ENCODE measurements at regions not wholly inside any gene's neighbourhood (a gene's known extent, or its start where the extent isn't known, plus 50 kb on each side); places are given as distances from the start of the nearest gene placed in this dataset.
"Not testable (repeated sequence)": the region's sequence is repeated elsewhere in the genome, so short reads cannot be mapped to it uniquely, and the experiment has no call there.

DNA sequence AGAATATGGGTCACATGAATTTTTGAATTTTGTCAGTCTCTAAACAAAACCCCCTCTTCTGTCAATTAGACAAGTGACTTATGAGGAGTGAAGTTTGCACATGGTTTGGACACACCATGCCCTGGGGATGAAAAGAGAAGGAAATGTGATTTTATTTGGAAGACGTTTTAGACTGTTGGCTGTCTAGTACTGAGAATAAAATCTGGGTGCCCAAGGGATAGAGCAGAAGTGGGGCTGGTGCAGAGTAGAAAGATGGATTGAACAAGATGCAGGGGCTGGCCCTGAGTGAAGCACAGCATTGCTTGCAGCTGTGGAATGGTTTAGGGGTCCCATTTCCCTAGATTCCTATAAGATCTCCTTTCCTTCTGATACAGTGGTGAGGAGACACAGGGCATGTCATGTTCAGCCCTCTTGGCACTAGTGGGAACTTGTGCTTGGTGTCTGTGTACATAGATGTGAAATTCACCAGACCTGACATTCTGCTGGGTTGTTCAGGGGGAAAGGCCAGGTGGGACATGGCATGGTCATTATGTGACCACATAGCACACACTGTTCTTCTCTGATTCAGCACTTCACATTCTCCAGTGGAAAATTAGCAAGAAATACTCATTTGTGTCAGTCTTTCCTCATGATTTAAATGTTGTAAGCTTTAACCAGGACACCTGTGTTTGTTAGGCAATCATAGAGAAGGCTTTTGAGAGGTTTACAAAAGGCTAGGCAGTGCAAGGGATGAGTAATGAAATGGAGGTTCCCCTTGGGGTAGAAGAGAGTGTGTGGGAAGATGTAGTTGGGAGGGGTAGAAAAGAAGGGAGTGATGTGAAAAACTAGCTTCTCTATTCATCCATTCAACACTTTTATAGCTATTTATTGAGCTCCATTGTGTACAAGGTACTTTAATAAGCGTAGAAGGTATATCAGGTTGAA lies 202.3 kb upstream of the IGF1 start:
- Histone ChIP-seq H3K4me1 (ENCODE audit: insufficient read depth, insufficient read length) (no peaks in the 10 kb centered on the region), H3K9me3 (ENCODE audit: insufficient read depth, low read length) (no peaks in the 10 kb centered on the region), H3K36me3 (ENCODE audit: insufficient read depth, insufficient read length, low read length) (no peaks in the 10 kb centered on the region), H3K4me3 (ENCODE audit: insufficient read length, low read depth) (no peak overlapping the region), H3K9ac (ENCODE audit: insufficient read length, low read depth) (no peak overlapping the region), H3K27me3 (ENCODE audit: insufficient read depth, insufficient read length) (no peaks in the 10 kb centered on the region)
- TF ChIP-seq SUZ12 (IDR thresholded peaks at IDR 0.05; ENCODE audit: extremely low read depth, insufficient read depth, insufficient read length) (no peak), YY1 (IDR thresholded peaks at IDR 0.05; ENCODE audit: insufficient read depth, insufficient read length) (no peak), ZNF274 (IDR thresholded peaks at IDR 0.05; ENCODE audit: low read depth, low read length) (no peak)
- DNase-seq (ENCODE audit: low read depth, low spot score): no peak

DNA sequence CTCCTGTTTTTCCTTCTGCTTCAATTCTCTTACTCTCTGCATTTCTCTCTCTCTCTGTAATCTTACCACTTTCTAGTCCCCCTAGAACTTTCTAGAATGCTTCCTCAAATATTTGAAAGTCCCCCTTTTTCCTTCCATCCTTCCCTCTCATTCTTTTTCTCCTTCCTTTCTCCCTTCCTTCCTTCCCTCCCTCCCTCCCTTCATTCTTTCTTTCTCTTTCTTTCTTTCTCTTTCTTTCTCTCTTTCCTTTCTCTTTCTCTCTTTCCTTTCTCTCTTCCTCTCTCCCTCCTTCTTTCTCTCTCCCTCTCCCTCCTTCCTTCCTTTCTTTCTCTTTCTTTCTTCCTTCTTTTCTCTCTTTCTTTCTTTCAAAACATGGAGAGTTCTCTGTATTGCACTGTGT lies 201.4 kb upstream of the IGF1 start:
- DNase-seq (ENCODE audit: low read depth, low spot score): no peak
- no peaks in the 10 kb centered on the region for H3K9me3 ChIP-seq (ENCODE audit: insufficient read depth, low read length)
- H3K4me3 ChIP-seq (ENCODE audit: insufficient read length, low read depth): no peak overlapping the region
- no peak overlapping the region for H3K9ac ChIP-seq (ENCODE audit: insufficient read length, low read depth)
- H3K4me1 ChIP-seq (ENCODE audit: insufficient read depth, insufficient read length): no peaks in the 10 kb centered on the region
- no peaks in the 10 kb centered on the region for H3K36me3 ChIP-seq (ENCODE audit: insufficient read depth, insufficient read length, low read length)
- no peaks in the 10 kb centered on the region for H3K27me3 ChIP-seq (ENCODE audit: insufficient read depth, insufficient read length)
- TF ChIP-seq YY1 (IDR thresholded peaks at IDR 0.05; ENCODE audit: insufficient read depth, insufficient read length) (no peak), ZNF274 (IDR thresholded peaks at IDR 0.05; ENCODE audit: low read depth, low read length) (no peak), SUZ12 (IDR thresholded peaks at IDR 0.05; ENCODE audit: extremely low read depth, insufficient read depth, insufficient read length) (no peak)

DNA sequence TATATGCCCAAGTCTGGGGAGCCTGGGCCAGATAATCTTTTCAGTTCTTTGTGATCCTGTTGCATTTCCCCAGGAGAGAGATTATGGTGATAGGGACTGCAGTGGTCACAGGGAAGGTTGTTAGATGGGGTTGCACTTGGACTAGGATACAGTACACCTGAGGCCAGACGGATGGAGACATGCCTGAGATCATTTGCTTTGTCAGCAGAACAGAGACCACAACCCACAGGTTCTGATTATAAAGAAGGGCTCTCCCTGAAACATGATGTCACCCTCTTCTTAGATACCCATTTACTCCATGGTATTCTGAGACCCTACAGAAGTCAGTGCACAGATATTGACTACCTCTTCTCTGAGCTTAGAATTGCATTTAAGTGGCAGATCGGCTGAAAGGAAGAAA lies 200.9 kb upstream of the IGF1 start:
- Histone ChIP-seq H3K36me3 (ENCODE audit: insufficient read depth, insufficient read length, low read length) (no peaks in the 10 kb centered on the region), H3K4me1 (ENCODE audit: insufficient read depth, insufficient read length) (no peaks in the 10 kb centered on the region), H3K27me3 (ENCODE audit: insufficient read depth, insufficient read length) (no peaks in the 10 kb centered on the region), H3K9ac (ENCODE audit: insufficient read length, low read depth) (no peak overlapping the region), H3K9me3 (ENCODE audit: insufficient read depth, low read length) (no peaks in the 10 kb centered on the region), H3K4me3 (ENCODE audit: insufficient read length, low read depth) (no peak overlapping the region)
- DNase-seq (ENCODE audit: low read depth, low spot score): no peak
- no peak for TF ChIP-seq YY1 (IDR thresholded peaks at IDR 0.05; ENCODE audit: insufficient read depth, insufficient read length)
- no peak for TF ChIP-seq ZNF274 (IDR thresholded peaks at IDR 0.05; ENCODE audit: low read depth, low read length)
- no peak for TF ChIP-seq SUZ12 (IDR thresholded peaks at IDR 0.05; ENCODE audit: extremely low read depth, insufficient read depth, insufficient read length)

DNA sequence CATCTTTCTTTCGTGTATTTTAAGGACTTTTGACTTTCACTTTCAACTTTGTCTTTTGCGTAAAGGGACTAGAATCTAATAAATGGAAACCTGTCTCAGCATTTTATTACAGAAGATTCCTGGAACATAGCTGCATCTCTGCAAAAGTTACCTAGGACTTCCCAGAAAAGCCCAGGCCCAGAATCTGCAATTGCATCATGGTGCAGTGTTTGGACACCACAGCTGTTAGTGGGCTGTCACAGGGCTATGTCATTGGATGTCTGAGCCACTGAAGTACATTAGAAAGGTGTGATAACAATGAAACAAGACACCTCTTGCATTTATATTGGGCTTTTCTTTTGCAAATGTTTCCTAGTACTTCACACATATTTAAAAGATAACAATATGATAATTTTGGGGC lies 199.9 kb upstream of the IGF1 start:
- TF ChIP-seq ZNF274 (IDR thresholded peaks at IDR 0.05; ENCODE audit: low read depth, low read length) (no peak), YY1 (IDR thresholded peaks at IDR 0.05; ENCODE audit: insufficient read depth, insufficient read length) (no peak), SUZ12 (IDR thresholded peaks at IDR 0.05; ENCODE audit: extremely low read depth, insufficient read depth, insufficient read length) (no peak)
- no peak for DNase-seq (ENCODE audit: low read depth, low spot score)
- Histone ChIP-seq H3K4me3 (ENCODE audit: insufficient read length, low read depth) (no peak overlapping the region), H3K9me3 (ENCODE audit: insufficient read depth, low read length) (no peaks in the 10 kb centered on the region), H3K27me3 (ENCODE audit: insufficient read depth, insufficient read length) (no peaks in the 10 kb centered on the region), H3K4me1 (ENCODE audit: insufficient read depth, insufficient read length) (no peaks in the 10 kb centered on the region), H3K9ac (ENCODE audit: insufficient read length, low read depth) (no peak overlapping the region), H3K36me3 (ENCODE audit: insufficient read depth, insufficient read length, low read length) (no peaks in the 10 kb centered on the region)

DNA sequence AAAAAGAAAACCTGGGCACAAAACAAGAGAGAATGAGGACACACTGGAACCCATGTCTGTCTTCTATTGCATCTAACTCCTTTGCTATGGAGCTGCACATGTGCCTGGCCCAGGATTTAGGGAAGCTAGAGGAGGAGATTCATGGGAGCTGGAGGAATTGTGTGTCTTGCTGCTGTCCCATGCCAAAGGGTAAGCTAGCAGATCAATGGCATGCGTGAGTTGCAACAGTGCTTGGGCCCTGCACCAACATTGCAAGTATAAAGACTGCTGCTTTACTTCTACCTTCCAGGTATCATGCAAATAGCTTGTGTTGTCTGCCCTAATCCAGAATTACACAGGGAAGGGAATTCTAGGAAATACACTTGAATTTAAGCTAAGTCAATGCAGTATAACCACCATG lies 196.4 kb upstream of the IGF1 start:
- no peak overlapping the region for H3K4me3 ChIP-seq (ENCODE audit: insufficient read length, low read depth)
- TF ChIP-seq ZNF274 (IDR thresholded peaks at IDR 0.05; ENCODE audit: low read depth, low read length): no peak
- no peak for TF ChIP-seq YY1 (IDR thresholded peaks at IDR 0.05; ENCODE audit: insufficient read depth, insufficient read length)
- no peak for TF ChIP-seq SUZ12 (IDR thresholded peaks at IDR 0.05; ENCODE audit: extremely low read depth, insufficient read depth, insufficient read length)
- H3K9ac ChIP-seq (ENCODE audit: insufficient read length, low read depth): no peak overlapping the region
- no peaks in the 10 kb centered on the region for H3K27me3 ChIP-seq (ENCODE audit: insufficient read depth, insufficient read length)
- no peak for DNase-seq (ENCODE audit: low read depth, low spot score)
- H3K36me3 ChIP-seq (ENCODE audit: insufficient read depth, insufficient read length, low read length): no peaks in the 10 kb centered on the region
- no peaks in the 10 kb centered on the region for H3K4me1 ChIP-seq (ENCODE audit: insufficient read depth, insufficient read length)
- H3K9me3 ChIP-seq (ENCODE audit: insufficient read depth, low read length): peaks cover 12% of the 10 kb centered on the region; the same call in 1 of the 2 replicates

DNA sequence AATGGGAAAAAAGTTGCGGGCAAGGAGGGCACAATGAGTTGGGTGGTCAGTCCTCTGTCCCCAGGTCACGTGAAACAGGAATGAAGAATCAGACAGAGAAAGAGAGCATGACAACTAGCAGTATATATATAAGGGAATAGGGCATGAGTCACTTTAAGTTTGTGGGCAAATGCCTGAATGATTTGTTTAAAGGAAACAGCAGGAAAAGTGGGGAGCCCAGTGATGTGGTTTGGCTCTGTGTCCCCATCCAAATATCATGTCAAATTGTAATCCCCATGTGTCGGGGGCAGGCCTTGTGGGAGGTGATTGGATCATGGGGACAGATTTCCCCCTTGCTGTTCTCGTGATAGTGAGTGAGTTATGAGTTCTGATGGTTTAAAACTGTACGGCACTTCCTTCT lies 195.3 kb upstream of the IGF1 start:
- peaks cover 12% of the 10 kb centered on the region; the same call in 1 of the 2 replicates for H3K9me3 ChIP-seq (ENCODE audit: insufficient read depth, low read length)
- H3K4me3 ChIP-seq (ENCODE audit: insufficient read length, low read depth): no peak overlapping the region
- H3K9ac ChIP-seq (ENCODE audit: insufficient read length, low read depth): no peak overlapping the region
- DNase-seq (ENCODE audit: low read depth, low spot score): no peak
- H3K27me3 ChIP-seq (ENCODE audit: insufficient read depth, insufficient read length): no peaks in the 10 kb centered on the region
- TF ChIP-seq SUZ12 (IDR thresholded peaks at IDR 0.05; ENCODE audit: extremely low read depth, insufficient read depth, insufficient read length) (no peak), YY1 (IDR thresholded peaks at IDR 0.05; ENCODE audit: insufficient read depth, insufficient read length) (no peak), ZNF274 (IDR thresholded peaks at IDR 0.05; ENCODE audit: low read depth, low read length) (no peak)
- no peaks in the 10 kb centered on the region for H3K4me1 ChIP-seq (ENCODE audit: insufficient read depth, insufficient read length)
- H3K36me3 ChIP-seq (ENCODE audit: insufficient read depth, insufficient read length, low read length): no peaks in the 10 kb centered on the region

DNA sequence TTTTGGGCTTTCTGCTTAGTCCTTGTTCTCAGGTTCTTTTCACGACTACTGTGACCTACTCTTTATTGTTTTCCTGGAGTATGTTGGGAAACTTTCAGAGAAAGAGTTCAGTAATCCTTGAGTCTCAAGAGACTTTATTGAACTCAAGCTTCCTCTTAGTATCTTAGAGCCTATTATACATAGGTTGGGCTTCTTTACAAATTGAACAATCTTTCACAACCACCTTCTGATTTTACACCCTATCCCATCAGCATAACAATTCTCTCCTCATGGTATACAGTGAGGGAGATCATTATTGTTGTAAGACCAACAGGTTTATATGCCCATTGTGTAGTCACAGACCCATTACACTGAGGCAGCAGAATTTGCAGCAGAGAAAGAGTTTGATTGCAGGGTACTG lies 193.2 kb upstream of the IGF1 start:
- Histone ChIP-seq H3K4me3 (ENCODE audit: insufficient read length, low read depth) (no peak overlapping the region), H3K4me1 (ENCODE audit: insufficient read depth, insufficient read length) (no peaks in the 10 kb centered on the region), H3K27me3 (ENCODE audit: insufficient read depth, insufficient read length) (no peaks in the 10 kb centered on the region), H3K9me3 (ENCODE audit: insufficient read depth, low read length) (peaks cover 12% of the 10 kb centered on the region; the same call in 1 of the 2 replicates), H3K9ac (ENCODE audit: insufficient read length, low read depth) (no peak overlapping the region), H3K36me3 (ENCODE audit: insufficient read depth, insufficient read length, low read length) (no peaks in the 10 kb centered on the region)
- no peak for DNase-seq (ENCODE audit: low read depth, low spot score)
- TF ChIP-seq ZNF274 (IDR thresholded peaks at IDR 0.05; ENCODE audit: low read depth, low read length) (no peak), YY1 (IDR thresholded peaks at IDR 0.05; ENCODE audit: insufficient read depth, insufficient read length) (no peak), SUZ12 (IDR thresholded peaks at IDR 0.05; ENCODE audit: extremely low read depth, insufficient read depth, insufficient read length) (no peak)

DNA sequence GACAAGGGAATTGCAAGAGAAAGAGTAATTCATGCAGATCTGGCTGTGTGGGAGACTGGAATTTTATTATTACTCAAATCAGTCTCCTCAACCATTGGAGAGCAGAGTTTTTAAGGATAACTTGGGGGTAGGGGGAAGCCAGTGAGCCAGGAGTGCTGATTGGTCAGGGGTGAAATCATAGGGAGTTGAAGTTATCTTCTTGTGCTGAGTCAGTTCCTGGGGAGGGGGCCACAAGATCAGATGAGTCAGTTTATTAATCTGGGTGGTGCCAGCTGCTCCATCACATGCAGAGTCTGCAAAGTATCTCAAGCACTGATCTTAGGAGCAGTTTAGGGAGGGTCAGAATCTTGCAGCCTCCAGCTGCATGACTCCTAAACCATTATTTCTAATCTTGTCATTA lies 191.8 kb upstream of the IGF1 start:
- H3K27me3 ChIP-seq (ENCODE audit: insufficient read depth, insufficient read length); H3K36me3 ChIP-seq (ENCODE audit: insufficient read depth, insufficient read length, low read length); H3K9ac ChIP-seq (ENCODE audit: insufficient read length, low read depth); H3K4me1 ChIP-seq (ENCODE audit: insufficient read depth, insufficient read length); DNase-seq (ENCODE audit: low read depth, low spot score); H3K4me3 ChIP-seq (ENCODE audit: insufficient read length, low read depth): not testable (repeated sequence)
- peaks cover 12% of the 10 kb centered on the region; the same call in 1 of the 2 replicates for H3K9me3 ChIP-seq (ENCODE audit: insufficient read depth, low read length)
